Prostate gland (tissue), 2 donors: ENCODE measurements at regions not wholly inside any gene's neighbourhood (a gene's known extent, or its start where the extent isn't known, plus 50 kb on each side); places are given as distances from the start of the nearest gene placed in this dataset.

Experiments
- POLR2A ChIP-seq: fragments of 450-650 bp; IDR thresholded peaks from one replicate; pipeline ENCODE4 v1.6.1; 2016; ENCODE audit warnings: antibody characterized with exemption, mild to moderate bottlenecking
- TF ChIP-seq, protein P1 (sequence below), 4 experiments: fragments of 200-600 bp in 2 of 4; fragments of 450-650 bp in 2 of 4; sonication (generic) in 2 of 4; IDR thresholded peaks; 1 replicate in 3 of 4; 2 replicates in 1 of 4; pipeline ENCODE4 v1.5.1; 2016 to 2019; ENCODE audit warnings: antibody characterized with exemption in 4 of 4, mild to moderate bottlenecking in 2 of 4, moderate library complexity in 2 of 4

DNA sequence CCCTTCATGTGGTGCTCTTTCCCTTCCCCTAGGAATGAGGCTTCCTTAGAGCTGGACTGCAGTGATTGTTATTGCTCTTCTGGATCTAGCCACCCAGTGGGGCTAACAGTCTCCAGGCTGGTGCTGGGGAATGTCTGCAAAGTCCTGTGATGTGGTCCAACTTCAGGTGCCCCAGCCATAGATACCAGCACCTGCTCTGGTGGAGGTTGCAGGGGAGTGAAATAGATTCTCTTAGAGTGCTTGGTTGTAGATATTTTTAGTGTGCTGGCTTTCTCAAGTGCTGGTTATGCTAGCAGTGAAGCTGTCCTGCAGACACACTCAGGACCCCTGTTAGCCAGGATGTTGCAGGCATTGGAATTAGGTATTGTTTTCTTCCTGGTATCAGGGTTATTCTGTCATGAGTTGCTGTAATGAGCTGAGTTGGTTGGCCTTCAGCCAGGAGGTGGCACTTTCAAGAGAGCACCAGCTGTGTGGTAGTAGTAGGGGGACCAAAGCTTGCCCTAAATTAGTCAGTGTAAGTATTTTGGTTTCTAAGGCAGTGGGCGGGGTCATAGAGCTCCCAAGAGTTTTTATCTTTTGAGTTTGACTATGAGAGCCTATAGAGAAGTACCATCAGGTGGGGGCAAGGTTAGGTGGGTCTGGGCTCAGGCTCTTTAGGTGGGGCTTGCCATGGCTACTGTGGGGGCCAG, 317.5 kb upstream of the SGO1 start:
- TF ChIP-seq, protein P1, sequence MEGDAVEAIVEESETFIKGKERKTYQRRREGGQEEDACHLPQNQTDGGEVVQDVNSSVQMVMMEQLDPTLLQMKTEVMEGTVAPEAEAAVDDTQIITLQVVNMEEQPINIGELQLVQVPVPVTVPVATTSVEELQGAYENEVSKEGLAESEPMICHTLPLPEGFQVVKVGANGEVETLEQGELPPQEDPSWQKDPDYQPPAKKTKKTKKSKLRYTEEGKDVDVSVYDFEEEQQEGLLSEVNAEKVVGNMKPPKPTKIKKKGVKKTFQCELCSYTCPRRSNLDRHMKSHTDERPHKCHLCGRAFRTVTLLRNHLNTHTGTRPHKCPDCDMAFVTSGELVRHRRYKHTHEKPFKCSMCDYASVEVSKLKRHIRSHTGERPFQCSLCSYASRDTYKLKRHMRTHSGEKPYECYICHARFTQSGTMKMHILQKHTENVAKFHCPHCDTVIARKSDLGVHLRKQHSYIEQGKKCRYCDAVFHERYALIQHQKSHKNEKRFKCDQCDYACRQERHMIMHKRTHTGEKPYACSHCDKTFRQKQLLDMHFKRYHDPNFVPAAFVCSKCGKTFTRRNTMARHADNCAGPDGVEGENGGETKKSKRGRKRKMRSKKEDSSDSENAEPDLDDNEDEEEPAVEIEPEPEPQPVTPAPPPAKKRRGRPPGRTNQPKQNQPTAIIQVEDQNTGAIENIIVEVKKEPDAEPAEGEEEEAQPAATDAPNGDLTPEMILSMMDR (IDR thresholded peaks at IDR 0.05), result no peak
- TF ChIP-seq POLR2A, result no peak
